Fibroblast of lung (primary cell): ENCODE measurements at regions not wholly inside any gene's neighbourhood (a gene's known extent, or its start where the extent isn't known, plus 50 kb on each side); places are given as distances from the start of the nearest gene placed in this dataset.

Source experiments
- DNase-seq, 2 donors: peaks; one replicate each; pipeline versions ENCODE4 v3.0.0 to v3.0.0-alpha.2; 2010; ENCODE audit warnings: low read depth in 2 of 2
- H2AFZ ChIP-seq: 2 replicates; pipeline ENCODE4 v1.5.1; 2012; ENCODE audit warnings: low read length, control low read depth, inconsistent platforms
- H3K27ac ChIP-seq: 2 replicates; pipeline ENCODE4 v1.5.1; 2011; ENCODE audit warnings: low read length, control low read depth; ENCODE audit not compliant: insufficient read depth
- H3K27me3 ChIP-seq: 2 replicates; pipeline ENCODE4 v1.5.1; 2011; ENCODE audit warnings: mild to moderate bottlenecking, low read length; ENCODE audit not compliant: control insufficient read depth, insufficient read depth
- H3K36me3 ChIP-seq: 2 replicates; pipeline ENCODE4 v1.5.1; 2011; ENCODE audit warnings: low read length; ENCODE audit not compliant: control insufficient read depth, insufficient read depth
- H3K4me1 ChIP-seq: 2 replicates; pipeline ENCODE4 v1.5.1; 2011; ENCODE audit warnings: low read length; ENCODE audit not compliant: control insufficient read depth, insufficient read depth; ENCODE audit errors: extremely low read depth
- H3K4me2 ChIP-seq: 2 replicates; pipeline ENCODE4 v1.5.1; 2011; ENCODE audit warnings: low read length, control low read depth; ENCODE audit not compliant: insufficient read depth; ENCODE audit errors: extremely low read depth
- H3K4me3 ChIP-seq, 4 experiments: fragments of 200-600 bp in 1 of 4; sonication (generic) in 1 of 4; replicated peaks in 1 of 4; 2 replicates each; pipeline ENCODE4 v1.5.1; 2011 to 2016; ENCODE audit warnings: low read length in 4 of 4, low read depth in 3 of 4, mild to moderate bottlenecking in 3 of 4, control low read depth in 2 of 4, inconsistent platforms in 1 of 4, mixed read lengths in 1 of 4; ENCODE audit not compliant: insufficient read depth in 1 of 4; ENCODE audit errors: control extremely low read depth in 1 of 4
- H3K79me2 ChIP-seq: 2 replicates; pipeline ENCODE4 v1.5.1; 2012; ENCODE audit warnings: mild to moderate bottlenecking, low read length, inconsistent platforms; ENCODE audit not compliant: control insufficient read depth, insufficient read depth
- H3K9ac ChIP-seq: 2 replicates; pipeline ENCODE4 v1.5.1; 2011; ENCODE audit warnings: mild to moderate bottlenecking, low read length, control low read depth; ENCODE audit not compliant: insufficient read depth
- H3K9me3 ChIP-seq: 2 replicates; pipeline ENCODE4 v1.5.1; 2012; ENCODE audit warnings: low read depth, low read length; ENCODE audit not compliant: control insufficient read depth, insufficient read depth
- H4K20me1 ChIP-seq: 2 replicates; pipeline ENCODE4 v1.5.1; 2011; ENCODE audit warnings: low read length; ENCODE audit not compliant: control insufficient read depth, insufficient read depth; ENCODE audit errors: extremely low read depth
- CTCF ChIP-seq, 2 donors: IDR thresholded peaks in 1 of 2; conservative IDR thresholded peaks in 1 of 2; 1 replicate in 1 of 2; 2 replicates in 1 of 2; pipeline ENCODE4 v1.5.1; 2011 to 2012; ENCODE audit warnings: low read length in 2 of 2, control low read depth in 1 of 2, inconsistent platforms in 1 of 2, low read depth in 1 of 2, mild to moderate bottlenecking in 1 of 2
- EZH2 ChIP-seq: IDR thresholded peaks from 2 replicates; pipeline ENCODE4 v1.5.1; 2012; ENCODE audit warnings: low read length, control low read depth, mild to moderate bottlenecking; ENCODE audit errors: missing control alignments

- H3K79me2 ChIP-seq: no peaks in the 10 kb centered on the region
- H4K20me1 ChIP-seq: no peaks in the 10 kb centered on the region
- H2AFZ ChIP-seq: no peak overlapping the region
- H3K4me2 ChIP-seq: no peak overlapping the region
- no peak overlapping the region for H3K27ac ChIP-seq
- no peaks in the 10 kb centered on the region for H3K9me3 ChIP-seq
- no peaks in the 10 kb centered on the region for H3K4me1 ChIP-seq
- DNase-seq: no peak
- no peaks in the 10 kb centered on the region for H3K36me3 ChIP-seq
- no peak overlapping the region for H3K4me3 ChIP-seq
- TF ChIP-seq CTCF (conservative IDR thresholded peaks at IDR 0.05 in 1 of 2, IDR thresholded peaks at IDR 0.05 in 1 of 2; ENCODE audit: low read depth in 1 of 2, low read length in 2 of 2): no peak
- TF ChIP-seq EZH2: no peak
- no peak overlapping the region for H3K9ac ChIP-seq
- no peaks in the 10 kb centered on the region for H3K27me3 ChIP-seq
Measured at GRCh38 chr14:85382341-85382740, 147.6 kb upstream of the FLRT2 start.

GRCh38 chr14:85387181-85387580, 142.8 kb upstream of the FLRT2 start:
- no peaks in the 10 kb centered on the region for H3K9me3 ChIP-seq
- DNase-seq: no peak

GRCh38 chr14:85390236-85390635, 139.7 kb upstream of the FLRT2 start:
- no peaks in the 10 kb centered on the region for H3K27me3 ChIP-seq
- TF ChIP-seq EZH2: no peak
- no peak for TF ChIP-seq CTCF (conservative IDR thresholded peaks at IDR 0.05 in 1 of 2, IDR thresholded peaks at IDR 0.05 in 1 of 2; ENCODE audit: low read depth in 1 of 2, low read length in 2 of 2)
- H3K4me2 ChIP-seq: no peak overlapping the region
- no peaks in the 10 kb centered on the region for H3K79me2 ChIP-seq
- DNase-seq: no peak
- H4K20me1 ChIP-seq: no peaks in the 10 kb centered on the region
- H3K27ac ChIP-seq: no peak overlapping the region
- H3K4me3 ChIP-seq: no peak overlapping the region
- H3K4me1 ChIP-seq: no peaks in the 10 kb centered on the region
- no peak overlapping the region for H3K9ac ChIP-seq
- no peaks in the 10 kb centered on the region for H3K9me3 ChIP-seq
- no peaks in the 10 kb centered on the region for H3K36me3 ChIP-seq
- H2AFZ ChIP-seq: no peak overlapping the region

More at GRCh38 chr14:85387181-85387580, 142.8 kb upstream of the FLRT2 start:
- H3K4me3 ChIP-seq: no peak overlapping the region
- no peaks in the 10 kb centered on the region for H3K36me3 ChIP-seq
- TF ChIP-seq CTCF (conservative IDR thresholded peaks at IDR 0.05 in 1 of 2, IDR thresholded peaks at IDR 0.05 in 1 of 2; ENCODE audit: low read depth in 1 of 2, low read length in 2 of 2) (no peak), EZH2 (no peak)
- H3K4me1 ChIP-seq: no peaks in the 10 kb centered on the region
- H3K27me3 ChIP-seq: no peaks in the 10 kb centered on the region
- no peak overlapping the region for H3K9ac ChIP-seq
- no peak overlapping the region for H2AFZ ChIP-seq
- H3K27ac ChIP-seq: no peak overlapping the region
- no peaks in the 10 kb centered on the region for H4K20me1 ChIP-seq
- no peaks in the 10 kb centered on the region for H3K79me2 ChIP-seq
- H3K4me2 ChIP-seq: no peak overlapping the region
